Urinary bladder (tissue), 3 donors: ENCODE measurements at regions not wholly inside any gene's neighbourhood (a gene's known extent, or its start where the extent isn't known, plus 50 kb on each side); places are given as distances from the start of the nearest gene placed in this dataset.

ENCODE experiments used
- DNase-seq: peaks from one replicate; pipeline ENCODE4 v3.0.0-alpha.2; 2015; ENCODE audit errors: extremely low spot score
- H3K27ac ChIP-seq: one replicate; pipeline ENCODE4 v1.5.1; 2013; ENCODE audit warnings: low read depth, mild to moderate bottlenecking, moderate library complexity
- H3K36me3 ChIP-seq: one replicate; pipeline ENCODE4 v1.6.1; 2013; ENCODE audit warnings: mild to moderate bottlenecking, moderate library complexity; ENCODE audit not compliant: insufficient read depth
- H3K4me1 ChIP-seq: one replicate; pipeline ENCODE4 v1.6.1; 2013; ENCODE audit warnings: mild to moderate bottlenecking, moderate library complexity; ENCODE audit not compliant: insufficient read depth
- H3K4me3 ChIP-seq: one replicate; pipeline ENCODE4 v1.5.1; 2013; ENCODE audit warnings: low read depth, low read length
- WGBS: extraction: QIAGEN DNeasy Blood & Tissue Kit; methylation state at CpG from one replicate; pipeline ENCODE4 v1.1.7; 2013; 5-methylcytosine and 5-hydroxymethylcytosine counted together
- donor health status: healthy with polysubstance abuse.
- donor health status: healthy.

- DNase-seq: no peak
- Histone ChIP-seq H3K4me3 (no peak overlapping the region), H3K4me1 (no peaks in the 10 kb centered on the region), H3K36me3 (no peaks in the 10 kb centered on the region), H3K27ac (no peak overlapping the region)
- 85% methylated on average over 5 of the region's 5 CpGs for WGBS
These were observed 112.4 kb upstream of the FZD8 start for GRCh38 chr10:35754519-35754918.

DNA sequence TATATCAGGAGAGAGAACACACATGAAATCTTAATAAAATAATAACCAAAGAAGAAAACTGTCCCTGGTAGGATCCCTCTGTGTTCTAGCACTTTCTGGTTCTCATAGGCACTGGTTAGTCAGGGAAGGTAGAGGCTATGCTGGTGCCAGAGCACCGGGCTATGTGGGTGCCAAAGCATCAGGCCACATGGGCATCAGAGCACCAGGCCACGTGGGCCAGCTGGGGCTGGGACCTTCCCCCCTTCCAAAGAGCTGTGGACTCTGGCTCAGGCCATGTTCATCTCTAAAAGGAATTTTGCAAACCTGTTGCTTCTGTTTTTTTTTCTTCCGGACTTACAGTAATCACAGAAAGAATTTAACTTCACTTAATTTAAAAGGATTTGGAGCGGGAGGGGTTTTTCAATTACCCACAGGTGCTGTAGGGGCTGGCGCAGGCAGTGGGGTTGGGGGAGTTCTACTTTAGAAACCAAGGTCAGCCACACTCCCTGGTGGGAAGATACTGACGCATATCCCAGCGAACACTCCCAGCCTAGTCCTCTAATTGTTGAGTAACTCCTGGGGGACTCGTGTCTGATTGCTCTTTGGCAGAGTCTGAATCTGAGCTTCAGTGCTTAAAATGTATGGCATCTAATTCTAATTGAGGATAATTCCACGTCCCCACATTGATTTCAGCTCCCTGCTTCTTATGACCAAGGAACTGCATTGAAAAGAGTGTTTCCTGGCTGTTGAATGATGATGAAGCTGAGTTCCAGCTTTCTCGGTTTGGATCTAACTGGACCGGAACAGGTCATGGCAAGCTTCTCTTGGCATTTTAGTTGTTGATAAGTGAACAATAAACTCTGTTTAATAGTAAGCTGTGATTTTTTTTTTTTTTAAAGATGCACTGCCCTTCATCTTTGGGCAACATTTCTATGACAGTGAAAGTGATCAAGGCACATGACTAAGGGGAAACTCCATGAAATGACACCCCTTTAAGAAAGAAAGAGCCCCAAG is 110.7 kb upstream of the FZD8 start:
- no peak for DNase-seq
- H3K27ac ChIP-seq: no peak overlapping the region
- WGBS: 75% methylated on average over 11 of the region's 11 CpGs

DNA sequence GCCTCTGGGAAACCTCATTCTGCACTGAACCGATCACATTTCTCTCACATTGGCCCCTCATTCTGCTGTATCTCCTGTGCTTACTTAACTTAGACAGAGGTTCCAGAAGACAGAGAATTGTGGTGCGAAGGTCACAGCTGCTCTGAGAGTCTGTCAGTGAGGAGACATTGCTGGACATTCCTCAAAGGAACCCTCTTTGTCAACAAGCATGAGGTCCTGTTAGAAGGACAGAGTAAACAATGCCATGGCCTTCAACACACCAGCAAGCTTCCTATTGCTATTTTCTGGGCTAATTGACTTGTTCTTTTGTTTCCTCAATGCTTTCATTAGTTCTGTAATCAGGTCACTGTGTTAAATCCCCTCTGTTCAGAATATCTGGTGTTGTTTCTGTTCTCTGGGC is 109.3 kb upstream of the FZD8 start:
- no peak overlapping the region for H3K4me3 ChIP-seq

More for the DNA sequence above, 110.7 kb upstream of the FZD8 start:
- no peak overlapping the region for H3K4me3 ChIP-seq
- no peaks in the 10 kb centered on the region for H3K4me1 ChIP-seq
- H3K36me3 ChIP-seq: no peaks in the 10 kb centered on the region

DNA sequence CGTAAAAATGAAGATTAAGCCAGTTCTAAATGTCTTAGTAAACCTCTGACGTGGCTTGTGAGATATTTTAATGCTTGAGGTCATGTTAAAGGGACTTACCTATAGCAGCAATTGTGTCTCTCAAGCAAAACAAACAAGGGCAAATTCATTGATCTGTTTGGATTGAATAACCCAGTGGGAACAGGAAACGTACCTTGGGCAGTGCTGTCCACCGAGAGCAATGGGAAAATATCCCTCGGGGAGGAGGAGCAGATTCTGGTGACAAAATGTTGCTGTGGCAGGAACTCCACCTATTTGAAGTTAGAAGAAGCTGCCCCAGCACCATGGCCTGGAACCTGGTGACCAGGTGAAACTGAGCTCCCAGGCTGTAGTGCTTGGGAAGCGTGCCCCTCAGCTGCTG is 107.1 kb upstream of the FZD8 start:
- H3K4me1 ChIP-seq: no peaks in the 10 kb centered on the region
- 92% methylated on average over 6 of the region's 6 CpGs for WGBS
- no peak overlapping the region for H3K27ac ChIP-seq
- no peak for DNase-seq
- no peaks in the 10 kb centered on the region for H3K36me3 ChIP-seq
- H3K4me3 ChIP-seq: no peak overlapping the region

More for the DNA sequence above, 109.3 kb upstream of the FZD8 start:
- no peaks in the 10 kb centered on the region for H3K4me1 ChIP-seq
- no peak for DNase-seq
- H3K27ac ChIP-seq: no peak overlapping the region
- WGBS: 83% methylated on average over 2 of the region's 2 CpGs
- no peaks in the 10 kb centered on the region for H3K36me3 ChIP-seq

GRCh38 chr10:35745617-35746403 is 103.7 kb upstream of the FZD8 start:
- no peaks in the 10 kb centered on the region for H3K4me1 ChIP-seq
- WGBS: 86% methylated on average over 4 of the region's 4 CpGs
- no peaks in the 10 kb centered on the region for H3K36me3 ChIP-seq
- H3K27ac ChIP-seq: no peak overlapping the region
- no peak for DNase-seq
- H3K4me3 ChIP-seq: no peak overlapping the region

DNA sequence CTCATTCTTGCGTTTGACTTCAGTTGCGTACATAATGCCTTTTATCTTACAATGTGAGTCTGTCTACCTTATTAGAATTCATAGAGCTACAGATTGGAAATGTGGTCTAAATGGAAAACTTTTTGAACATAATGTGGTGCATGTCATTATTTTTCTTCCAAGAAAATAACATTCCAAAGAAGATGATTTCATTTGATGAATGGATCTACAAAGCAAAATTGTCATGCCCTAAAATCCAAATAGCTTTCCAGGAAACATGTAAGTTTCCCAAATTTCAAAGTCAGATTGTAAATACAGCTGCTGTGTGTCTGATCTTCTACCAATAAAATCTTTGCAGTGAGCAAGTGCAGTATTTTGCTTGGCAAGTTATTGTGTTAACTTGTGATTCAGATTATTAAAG is 101.8 kb upstream of the FZD8 start:
- Histone ChIP-seq H3K4me3 (no peak overlapping the region), H3K27ac (no peak overlapping the region), H3K36me3 (no peaks in the 10 kb centered on the region), H3K4me1 (no peaks in the 10 kb centered on the region)
- DNase-seq: no peak
- 66% methylated on average over 2 of the region's 2 CpGs for WGBS

DNA sequence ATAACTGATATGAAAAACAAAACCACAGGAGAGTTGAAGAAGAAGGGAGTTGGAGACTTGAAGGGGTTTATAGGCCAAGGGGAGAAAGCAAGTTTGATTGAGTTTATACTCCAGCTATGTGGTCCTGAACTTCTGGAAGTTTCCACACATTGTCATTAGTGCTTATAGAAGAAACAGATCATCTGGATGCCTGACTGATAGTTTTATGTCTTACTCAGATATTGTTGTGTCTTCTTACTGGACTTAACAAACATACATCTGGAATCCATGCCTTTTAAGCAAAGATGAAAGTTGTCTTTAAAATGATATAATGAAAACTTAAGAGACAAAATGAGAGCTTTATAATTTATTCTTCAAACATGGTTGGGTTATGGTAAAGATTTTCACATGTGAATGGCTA is 101.3 kb upstream of the FZD8 start:
- H3K4me3 ChIP-seq: no peak overlapping the region
- DNase-seq: no peak
- H3K27ac ChIP-seq: no peak overlapping the region
- no peaks in the 10 kb centered on the region for H3K36me3 ChIP-seq
- no peaks in the 10 kb centered on the region for H3K4me1 ChIP-seq

GRCh38 chr10:35739998-35740397 is 97.9 kb upstream of the FZD8 start:
- no peaks in the 10 kb centered on the region for H3K36me3 ChIP-seq
- H3K27ac ChIP-seq: no peak overlapping the region
- H3K4me3 ChIP-seq: no peak overlapping the region
- no peak for DNase-seq
- no peaks in the 10 kb centered on the region for H3K4me1 ChIP-seq

GRCh38 chr10:35735412-35735811 is 93.3 kb upstream of the FZD8 start:
- no peak for DNase-seq
- 85% methylated on average over 5 of the region's 5 CpGs for WGBS

GRCh38 chr10:35731828-35732227 is 89.7 kb upstream of the FZD8 start:
- 99% methylated on average over 1 of the region's 1 CpG for WGBS
- no peaks in the 10 kb centered on the region for H3K4me1 ChIP-seq
- H3K36me3 ChIP-seq: no peaks in the 10 kb centered on the region
- DNase-seq: no peak
- H3K4me3 ChIP-seq: no peak overlapping the region
- no peak overlapping the region for H3K27ac ChIP-seq

More at GRCh38 chr10:35735412-35735811, 93.3 kb upstream of the FZD8 start:
- H3K36me3 ChIP-seq: no peaks in the 10 kb centered on the region
- no peak overlapping the region for H3K27ac ChIP-seq
- H3K4me3 ChIP-seq: no peak overlapping the region
- no peaks in the 10 kb centered on the region for H3K4me1 ChIP-seq

DNA sequence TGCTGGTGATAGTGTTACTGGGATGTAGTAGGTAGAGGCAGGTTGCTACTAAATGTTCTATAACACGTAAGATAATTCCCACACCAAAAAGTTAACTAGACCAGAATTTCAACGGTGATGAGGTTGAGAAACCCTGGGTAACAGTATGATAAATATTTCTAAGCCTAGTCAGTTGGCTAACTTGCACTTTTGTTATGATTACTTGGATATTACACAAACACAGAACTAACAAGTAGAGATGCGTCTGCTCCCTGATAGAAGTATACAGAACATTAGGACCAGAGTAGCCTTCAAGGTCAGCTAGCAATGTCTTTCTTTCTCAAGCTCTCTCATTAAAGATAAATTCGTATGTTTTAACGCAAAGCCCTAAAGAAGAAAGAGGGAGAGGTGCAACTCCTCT is 86.2 kb upstream of the FZD8 start:
- DNase-seq: no peak
- Histone ChIP-seq H3K27ac (no peak overlapping the region), H3K4me1 (no peaks in the 10 kb centered on the region), H3K4me3 (no peak overlapping the region), H3K36me3 (no peaks in the 10 kb centered on the region)
- 51% methylated on average over 5 of the region's 5 CpGs for WGBS

DNA sequence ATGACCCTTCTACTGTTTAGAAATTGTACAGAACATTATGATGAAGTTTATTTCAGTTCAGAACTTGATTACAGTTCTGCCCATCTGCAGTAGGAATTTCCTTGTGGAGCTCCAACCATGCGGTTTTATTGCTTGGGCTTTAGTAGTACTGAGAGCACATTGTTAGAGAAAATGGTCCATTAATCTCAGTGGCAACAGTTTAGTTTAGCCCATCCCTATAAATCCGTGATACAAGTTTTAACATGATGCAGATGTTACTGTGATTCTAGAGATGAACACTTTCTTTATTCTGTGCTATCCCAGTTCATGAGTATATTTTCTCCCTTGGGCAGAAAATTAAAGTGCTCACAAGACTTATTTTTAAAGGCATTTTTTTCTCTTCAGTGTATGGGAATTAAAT is 84.8 kb upstream of the FZD8 start:
- H3K4me3 ChIP-seq: no peak overlapping the region
- 13% methylated on average over 2 of the region's 2 CpGs for WGBS
- DNase-seq: peak; percentile 26
- H3K27ac ChIP-seq: no peak overlapping the region
- no peaks in the 10 kb centered on the region for H3K4me1 ChIP-seq
- no peaks in the 10 kb centered on the region for H3K36me3 ChIP-seq

- DNase-seq: no peak
- H3K36me3 ChIP-seq: no peaks in the 10 kb centered on the region
- H3K27ac ChIP-seq: no peak overlapping the region
- 91% methylated on average over 5 of the region's 5 CpGs for WGBS
- no peaks in the 10 kb centered on the region for H3K4me1 ChIP-seq
- H3K4me3 ChIP-seq: no peak overlapping the region
These were observed 81.9 kb upstream of the FZD8 start for GRCh38 chr10:35723992-35724391.

DNA sequence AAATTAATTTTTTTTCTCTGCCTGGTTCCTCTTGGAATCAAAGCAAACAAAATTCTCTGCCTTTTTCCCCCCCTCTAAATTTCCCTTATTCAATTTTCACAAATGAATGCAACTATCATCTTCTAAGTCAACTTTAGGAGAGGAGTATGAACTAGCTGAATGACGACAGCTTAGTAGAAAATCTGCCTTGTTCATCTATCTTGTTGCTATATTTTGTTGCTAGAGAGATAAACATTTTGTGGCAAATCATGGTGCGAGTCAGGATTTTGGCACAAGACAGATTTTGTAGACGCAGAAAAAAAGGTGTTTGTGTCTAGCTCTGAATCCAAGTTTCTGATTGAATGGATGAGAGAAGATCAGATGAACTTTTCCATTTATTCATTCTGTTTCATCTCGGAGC is 81.0 kb upstream of the FZD8 start:
- Histone ChIP-seq H3K36me3 (no peaks in the 10 kb centered on the region), H3K4me1 (no peaks in the 10 kb centered on the region), H3K27ac (no peak overlapping the region), H3K4me3 (no peak overlapping the region)
- 46% methylated on average over 4 of the region's 4 CpGs for WGBS
- no peak for DNase-seq
